Sigmoid colon (tissue), 6 donors: ENCODE measurements at regions not wholly inside any gene's neighbourhood (a gene's known extent, or its start where the extent isn't known, plus 50 kb on each side); places are given as distances from the start of the nearest gene placed in this dataset.
A peak's percentile ranks its signal among the peaks of the same experiment; 100 is the strongest.

Source experiments
- DNase-seq: peaks from one replicate; pipeline ENCODE4 v3.0.0-alpha.2; 2019
- H3K27ac ChIP-seq, 4 donors: fragments of 200-600 bp; sonication (generic); one replicate each; pipeline ENCODE4 v1.5.1; 2016 to 2019; ENCODE audit warnings: mild to moderate bottlenecking in 1 of 4
- H3K27me3 ChIP-seq, 3 donors: fragments of 200-600 bp; sonication (generic); one replicate each; pipeline ENCODE4 v1.5.1; 2019; ENCODE audit warnings: mild to moderate bottlenecking in 1 of 3
- H3K36me3 ChIP-seq, 4 donors: fragments of 200-600 bp; sonication (generic); one replicate each; pipeline ENCODE4 v1.5.1; 2016 to 2019
- H3K4me1 ChIP-seq, 4 donors: fragments of 200-600 bp; sonication (generic); one replicate each; pipeline ENCODE4 v1.5.1; 2017 to 2019
- H3K4me3 ChIP-seq, 4 donors: fragments of 200-600 bp; sonication (generic); one replicate each; pipeline ENCODE4 v1.5.1; 2017 to 2019; ENCODE audit warnings: mild to moderate bottlenecking in 2 of 4, moderate library complexity in 1 of 4
- H3K9me3 ChIP-seq, 4 donors: fragments of 200-600 bp in 3 of 4; sonication (generic) in 3 of 4; one replicate each; pipeline versions ENCODE4 v1.5.1 to v1.6.1; 2013 to 2019
- CTCF ChIP-seq, 4 experiments: fragments of 450-650 bp in 3 of 4; fragments of 200-600 bp in 1 of 4; IDR thresholded peaks; one replicate each; pipeline ENCODE4 v1.5.1; 2016 to 2019; ENCODE audit warnings: antibody characterized with exemption in 4 of 4, mild to moderate bottlenecking in 3 of 4, moderate library complexity in 2 of 4
- EP300 ChIP-seq, 4 donors: sonication (generic); formaldehyde crosslinking; IDR thresholded peaks; one replicate each; pipeline ENCODE4 v1.6.1; 2017; ENCODE audit warnings: antibody characterized with exemption in 4 of 4
- POLR2A ChIP-seq, 2 donors: fragments of 450-650 bp; IDR thresholded peaks; one replicate each; pipeline ENCODE4 v1.6.1; 2016; ENCODE audit warnings: antibody characterized with exemption in 2 of 2, mild to moderate bottlenecking in 2 of 2, moderate library complexity in 2 of 2
- POLR2AphosphoS5 ChIP-seq, 4 donors: sonication (generic); formaldehyde crosslinking; IDR thresholded peaks; one replicate each; pipeline ENCODE4 v1.6.1; 2017; ENCODE audit warnings: antibody characterized with exemption in 4 of 4
- WGBS, 2 donors: extraction: QIAGEN DNeasy Blood & Tissue Kit; methylation state at CpG; one replicate each; pipeline ENCODE4 v1.1.7; 2013; 5-methylcytosine and 5-hydroxymethylcytosine counted together
- intact Hi-C: fragments of 100-400 bp; cut with DNase I; formaldehyde crosslinking; loops from one replicate; pipeline ENCODE4 v1.15.1; 2023
- donor health status: healthy with polysubstance abuse.
- donor health status: healthy.

DNA sequence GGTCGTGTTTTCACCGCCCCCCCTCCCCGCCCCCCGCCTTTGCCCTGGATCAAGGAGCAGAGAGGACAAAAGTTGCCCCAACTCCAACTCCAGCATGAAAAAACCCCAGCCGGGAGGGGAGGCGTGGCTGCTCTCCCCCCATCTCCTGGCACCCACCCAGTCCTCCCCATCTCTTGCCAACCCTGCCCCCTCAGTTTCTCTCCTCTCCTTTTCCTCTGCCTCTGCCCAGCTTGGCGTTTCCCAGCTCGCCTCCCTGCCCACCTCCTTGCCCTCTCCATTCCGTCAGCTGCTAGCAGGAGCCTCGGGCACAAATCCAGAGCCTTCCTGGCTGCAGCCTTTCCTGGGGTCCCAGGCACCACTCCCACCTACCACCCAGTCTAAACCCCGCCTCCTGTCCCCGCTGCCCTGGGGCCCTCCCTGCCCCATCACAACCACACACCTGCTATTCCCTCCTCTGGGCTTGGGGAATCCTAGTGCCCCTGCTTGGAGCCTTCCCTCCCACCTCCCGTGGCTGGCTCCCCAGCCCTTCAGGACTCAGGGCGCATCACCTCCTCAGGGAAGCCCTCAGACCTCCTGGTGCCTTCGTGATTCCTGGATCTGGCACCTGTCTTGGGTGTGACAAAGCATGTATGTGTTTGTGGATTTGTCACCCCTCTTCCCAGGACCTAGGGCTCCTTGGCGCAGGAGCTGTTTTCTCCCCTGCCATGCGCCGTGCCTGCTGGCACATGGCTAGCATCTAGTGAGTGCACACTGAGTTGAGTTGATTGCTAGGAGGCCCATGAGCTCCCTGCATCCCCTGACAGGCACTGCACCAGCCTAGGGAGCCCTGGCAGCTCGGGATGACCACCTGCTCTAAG is 209.1 kb downstream of the TFCP2L1 start:
- 8 to 19% methylated on average over 19 of the region's 19 CpGs for WGBS, 2 donors
- peak overlapping the region in 3 of 4 donors; percentile 11 to 35 (median 16) for H3K4me3 ChIP-seq
- H3K27ac ChIP-seq, result peak overlapping the region; percentile 1 to 71 (median 55)

DNA sequence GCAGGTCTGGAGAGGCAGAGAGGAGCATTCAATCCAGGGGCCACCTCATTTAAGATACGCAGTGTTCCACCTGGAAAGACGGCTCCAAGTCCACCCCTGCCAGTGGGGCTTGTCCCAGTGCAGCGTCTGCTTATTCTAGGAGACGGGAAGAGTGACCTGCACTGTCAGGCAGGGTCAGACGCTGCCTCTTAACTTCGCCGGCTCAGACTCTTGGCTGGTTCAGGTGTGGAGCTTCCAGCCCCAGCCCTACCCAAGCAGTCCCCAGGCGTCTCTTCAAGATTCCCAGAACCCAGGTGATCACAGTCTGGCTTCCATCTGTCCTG is 208.5 kb downstream of the TFCP2L1 start:
- intact Hi-C loops, result loop anchor here (5.0 to 10.0 kb wide), 4 partner anchors 209 to 842 kb away; partner anchors contain the start of gene INHBB
- Histone ChIP-seq H3K4me1 (peaks cover 0 to 41% (median 29%) of the 10 kb centered on the region in 4 donors), H3K27ac (peak overlapping the region in 2 of 4 donors; percentile 71), H3K4me3 (no peak overlapping the region), H3K9me3 (no peaks in the 10 kb centered on the region), H3K27me3 (peaks cover 0 to 7% (median 0%) of the 10 kb centered on the region in 3 donors), H3K36me3 (no peaks in the 10 kb centered on the region)
- TF ChIP-seq POLR2A (IDR thresholded peaks at IDR 0.05), result no peak
- no peak for TF ChIP-seq CTCF (IDR thresholded peaks at IDR 0.05)
- no peak for TF ChIP-seq POLR2AphosphoS5 (IDR thresholded peaks at IDR 0.05)
- TF ChIP-seq EP300 (IDR thresholded peaks at IDR 0.05), result no peak
- no peak for DNase-seq
- WGBS, 2 donors, result 16 to 33% methylated on average over 8 of the region's 8 CpGs

More for the DNA sequence above, 209.1 kb downstream of the TFCP2L1 start:
- H3K36me3 ChIP-seq, result no peaks in the 10 kb centered on the region
- H3K4me1 ChIP-seq, result peaks cover 0 to 47% (median 31%) of the 10 kb centered on the region in 4 donors
- peak; percentile 74 for DNase-seq
- no peaks in the 10 kb centered on the region for H3K9me3 ChIP-seq
- peaks cover 0 to 7% (median 0%) of the 10 kb centered on the region in 3 donors for H3K27me3 ChIP-seq
- TF ChIP-seq POLR2A (IDR thresholded peaks at IDR 0.05), result no peak
- no peak for TF ChIP-seq CTCF (IDR thresholded peaks at IDR 0.05)
- no peak for TF ChIP-seq POLR2AphosphoS5 (IDR thresholded peaks at IDR 0.05)
- TF ChIP-seq EP300 (IDR thresholded peaks at IDR 0.05), result no peak
- intact Hi-C loops, result loop anchor here (5.0 to 10.0 kb wide), 4 partner anchors 209 to 841 kb away; partner anchors contain the start of gene INHBB

DNA sequence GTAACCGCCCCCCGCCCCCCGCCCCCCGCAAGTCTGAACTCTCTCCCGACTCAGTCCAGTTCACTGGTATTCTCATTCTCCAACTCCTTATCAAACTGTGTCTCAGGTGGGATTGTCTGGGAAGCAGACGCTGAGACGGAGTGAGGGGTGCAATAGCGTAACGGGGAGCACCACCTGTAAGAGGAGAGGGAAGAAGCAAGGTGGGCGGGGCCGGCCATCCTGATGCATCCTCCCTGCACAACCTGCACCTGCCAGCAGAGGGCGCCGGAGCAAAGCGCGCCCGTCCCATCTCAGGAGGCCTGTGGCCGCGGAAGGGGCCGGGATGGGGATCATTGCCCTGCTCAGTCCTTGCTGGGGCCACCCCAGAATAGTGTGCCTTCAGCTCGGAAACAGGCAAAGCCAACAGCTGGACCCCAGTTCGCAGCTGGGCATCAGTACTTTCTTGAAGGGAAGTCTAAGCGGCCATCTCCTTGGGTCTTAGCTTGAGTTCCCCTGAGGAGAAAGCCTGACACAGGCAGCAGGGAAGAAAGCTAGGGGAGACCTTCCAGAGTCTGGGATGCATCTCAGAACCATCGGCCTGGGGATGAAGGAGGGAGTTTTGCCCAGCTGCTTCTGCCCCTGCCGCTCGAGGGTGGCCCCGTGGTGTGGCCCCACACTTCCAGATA is 208.0 kb downstream of the TFCP2L1 start:
- no peak overlapping the region for H3K27ac ChIP-seq
- TF ChIP-seq POLR2AphosphoS5 (IDR thresholded peaks at IDR 0.05) (no peak), CTCF (IDR thresholded peaks at IDR 0.05) (peak in 3 of 4 experiments; percentile 55 to 78 (median 66))
- no peak for DNase-seq
- whole genome bisulfite sequencing, 2 donors, result 27 to 36% methylated on average over 26 of the region's 26 CpGs
- peaks cover 0 to 41% (median 29%) of the 10 kb centered on the region in 4 donors for H3K4me1 ChIP-seq
- no peaks in the 10 kb centered on the region for H3K36me3 ChIP-seq
- intact Hi-C loops, result loop anchor here (5.0 to 10.0 kb wide), 4 partner anchors 210 to 842 kb away; partner anchors contain the start of gene INHBB
- no peak overlapping the region for H3K4me3 ChIP-seq
- peaks cover 0 to 7% (median 0%) of the 10 kb centered on the region in 3 donors for H3K27me3 ChIP-seq
- no peaks in the 10 kb centered on the region for H3K9me3 ChIP-seq

DNA sequence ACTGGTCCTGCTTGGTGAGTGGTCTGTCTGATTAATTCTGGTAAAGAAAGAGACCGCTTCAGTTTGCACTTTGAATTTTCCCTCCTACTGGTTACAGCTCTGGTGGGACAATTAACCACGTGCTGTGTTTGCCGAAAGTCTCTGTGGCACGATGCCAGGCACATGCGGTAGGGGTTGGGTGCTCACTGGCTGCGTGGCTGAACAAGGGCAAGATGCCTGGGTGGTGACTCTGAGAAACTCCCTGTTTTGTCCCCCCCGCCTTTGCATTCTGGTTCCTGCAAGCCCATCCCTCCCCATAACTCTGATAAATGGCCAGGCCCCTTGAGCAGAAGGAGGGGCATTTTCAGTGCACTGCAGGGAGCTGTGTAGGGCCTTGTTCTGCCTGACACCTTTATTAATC is 206.1 kb downstream of the TFCP2L1 start:
- peaks cover 0 to 41% (median 29%) of the 10 kb centered on the region in 4 donors for H3K4me1 ChIP-seq
- TF ChIP-seq EP300 (IDR thresholded peaks at IDR 0.05) (no peak), POLR2AphosphoS5 (IDR thresholded peaks at IDR 0.05) (no peak), POLR2A (IDR thresholded peaks at IDR 0.05) (no peak), CTCF (IDR thresholded peaks at IDR 0.05) (no peak)
- H3K36me3 ChIP-seq, result no peaks in the 10 kb centered on the region
- peaks cover 0 to 9% (median 0%) of the 10 kb centered on the region in 3 donors for H3K27me3 ChIP-seq
- 24 to 79% methylated on average over 7 of the region's 7 CpGs for whole genome bisulfite sequencing, 2 donors
- H3K27ac ChIP-seq, result peak overlapping the region in 1 of 4 donors; percentile 18
- no peak overlapping the region for H3K4me3 ChIP-seq
- H3K9me3 ChIP-seq, result no peaks in the 10 kb centered on the region
- no peak for DNase-seq
- intact Hi-C loops, result loop anchor here (5.0 to 10.0 kb wide), 4 partner anchors 212 to 844 kb away; partner anchors contain the start of gene INHBB
